NCI-H146 treated with DMSO at 0.1 percent for 48 hours (cell line): ENCODE measurements at regions not wholly inside any gene's neighbourhood (a gene's known extent, or its start where the extent isn't known, plus 50 kb on each side); places are given as distances from the start of the nearest gene placed in this dataset.

Experiments used
- DNase-seq: peaks from one replicate; lab custom pipeline; 2025; ENCODE audit not compliant: unreplicated experiment; lab: John Stamatoyannopoulos, UW

GRCh38 chr4:180870623-180871022 is 1372.6 kb upstream of the TENM3 start:
- DNase-seq, result no peak

- no peak for DNase-seq
Observed at GRCh38 chr4:180898305-180898704, 1344.9 kb upstream of the TENM3 start.

- no peak for DNase-seq
Observed at GRCh38 chr4:180900781-180901180, 1342.4 kb upstream of the TENM3 start.

- peak; percentile 9 for DNase-seq
Observed at GRCh38 chr4:180909279-180909678, 1333.9 kb upstream of the TENM3 start.

GRCh38 chr4:180913750-180914149 is 1329.5 kb upstream of the TENM3 start:
- DNase-seq, result peak; percentile 32

GRCh38 chr4:180923486-180923885 is 1319.7 kb upstream of the TENM3 start:
- DNase-seq, result no peak

GRCh38 chr4:180925805-180926204 is 1317.4 kb upstream of the TENM3 start:
- no peak for DNase-seq

GRCh38 chr4:180926277-180926676 is 1316.9 kb upstream of the TENM3 start:
- no peak for DNase-seq

GRCh38 chr4:180932370-180933001 is 1310.7 kb upstream of the TENM3 start:
- DNase-seq, result peak; percentile 9

- DNase-seq, result no peak
Observed at GRCh38 chr4:180937083-180937482, 1306.1 kb upstream of the TENM3 start.

- no peak for DNase-seq
Observed at GRCh38 chr4:180940680-180941079, 1302.5 kb upstream of the TENM3 start.

GRCh38 chr4:180942367-180942916 is 1300.8 kb upstream of the TENM3 start:
- no peak for DNase-seq

- no peak for DNase-seq
Observed at GRCh38 chr4:180946188-180946587, 1297.0 kb upstream of the TENM3 start.

- DNase-seq, result peak; percentile 59
Observed at GRCh38 chr4:180947425-180947824, 1295.8 kb upstream of the TENM3 start.

GRCh38 chr4:180949424-180950213 is 1293.6 kb upstream of the TENM3 start:
- no peak for DNase-seq

- DNase-seq, result no peak
Observed at GRCh38 chr4:180950377-180950776, 1292.8 kb upstream of the TENM3 start.

- DNase-seq, result no peak
Observed at GRCh38 chr4:180951312-180951711, 1291.9 kb upstream of the TENM3 start.

- DNase-seq, result no peak
Observed at GRCh38 chr4:180953572-180953971, 1289.6 kb upstream of the TENM3 start.

GRCh38 chr4:180960743-180961401 is 1282.3 kb upstream of the TENM3 start:
- DNase-seq, result peak; percentile 64

- no peak for DNase-seq
Observed at GRCh38 chr4:180962268-180962667, 1280.9 kb upstream of the TENM3 start.

GRCh38 chr4:180966312-180966711 is 1276.9 kb upstream of the TENM3 start:
- DNase-seq, result no peak

- no peak for DNase-seq
Observed at GRCh38 chr4:180967936-180968335, 1275.3 kb upstream of the TENM3 start.
